HG03139 (cell line): ENCODE measurements at regions not wholly inside any gene's neighbourhood (a gene's known extent, or its start where the extent isn't known, plus 50 kb on each side); places are given as distances from the start of the nearest gene placed in this dataset.

Source experiments
- ATAC-seq: cut with Tn5 transposase; IDR thresholded peaks from one replicate; pipeline ENCODE4 v1.9.1; 2021; ENCODE audit not compliant: unreplicated experiment

- no peak for ATAC-seq
These were observed 349.3 kb downstream of the IRX1 start for GRCh38 chr5:3944930-3945329.

DNA sequence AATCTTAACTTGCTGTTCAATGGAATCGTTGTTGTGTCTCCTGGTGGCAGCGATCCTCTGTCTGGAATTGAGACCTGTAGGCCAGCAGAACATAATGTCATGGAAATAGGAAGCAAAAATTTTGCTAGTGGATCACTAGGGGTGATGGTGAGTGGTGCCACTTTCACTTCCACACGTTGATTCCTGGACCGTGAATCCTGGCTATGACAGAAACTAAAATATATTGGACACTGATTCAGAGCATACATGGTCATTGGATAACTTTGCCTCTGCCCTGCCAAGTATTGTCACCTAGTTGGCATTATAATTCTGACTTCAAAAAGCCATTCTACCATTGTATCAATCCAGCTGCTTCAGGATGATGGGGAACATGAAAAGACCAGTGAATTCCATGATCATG, 353.2 kb downstream of the IRX1 start:
- no peak for ATAC-seq

DNA sequence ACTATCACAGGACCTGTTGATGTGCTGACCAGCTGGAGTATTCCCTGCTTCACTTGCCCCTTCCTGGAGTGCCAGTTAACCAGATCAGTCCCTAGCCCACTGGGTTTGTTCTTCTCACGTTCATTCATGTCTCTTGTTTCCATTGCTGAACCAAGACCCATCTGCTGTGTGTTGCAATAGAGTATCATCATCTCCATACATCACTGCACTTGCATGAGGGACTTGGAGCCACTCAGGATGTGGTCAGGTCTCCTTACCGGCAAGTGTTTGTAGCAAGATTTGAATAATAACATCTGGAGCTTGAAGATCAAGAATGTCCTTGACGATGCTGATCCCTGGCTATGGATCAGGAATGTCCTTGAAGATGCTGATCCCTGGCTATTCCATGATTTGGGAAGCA, 358.6 kb downstream of the IRX1 start:
- no peak for ATAC-seq

DNA sequence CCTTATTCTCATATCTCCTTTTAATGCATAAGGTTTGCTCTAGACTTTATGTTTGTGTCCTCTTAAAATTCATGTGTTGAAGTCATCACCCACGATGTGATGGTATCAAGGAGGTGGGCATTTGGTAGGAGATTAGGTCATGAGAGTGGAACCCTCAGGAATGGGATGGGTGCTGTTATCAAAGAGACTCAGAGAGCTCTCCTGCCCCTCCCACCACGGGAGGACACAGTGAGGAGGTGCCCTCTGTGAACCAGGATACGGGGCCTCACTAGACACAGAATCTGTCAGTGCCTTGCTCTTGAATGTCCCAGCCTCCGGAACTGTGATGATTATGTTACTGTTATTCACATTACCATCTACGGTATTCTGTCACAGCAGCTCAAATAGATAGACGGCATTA, 359.0 kb downstream of the IRX1 start:
- no peak for ATAC-seq

DNA sequence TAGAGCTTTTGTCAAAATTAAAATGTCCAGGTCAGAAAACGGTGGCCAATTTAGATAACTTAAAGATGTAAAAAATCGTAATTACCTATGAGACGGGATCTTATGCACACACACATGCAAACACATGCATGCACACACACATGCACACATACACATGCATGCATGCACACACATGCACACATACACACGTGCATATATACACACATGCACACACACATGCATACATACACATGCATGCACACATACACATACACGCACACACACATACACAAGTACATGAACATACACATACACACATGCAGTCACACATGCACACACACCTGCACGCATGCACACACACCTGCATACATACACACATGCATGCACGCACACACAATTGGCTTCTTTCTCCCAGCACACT, 362.0 kb downstream of the IRX1 start:
- ATAC-seq, result no peak

DNA sequence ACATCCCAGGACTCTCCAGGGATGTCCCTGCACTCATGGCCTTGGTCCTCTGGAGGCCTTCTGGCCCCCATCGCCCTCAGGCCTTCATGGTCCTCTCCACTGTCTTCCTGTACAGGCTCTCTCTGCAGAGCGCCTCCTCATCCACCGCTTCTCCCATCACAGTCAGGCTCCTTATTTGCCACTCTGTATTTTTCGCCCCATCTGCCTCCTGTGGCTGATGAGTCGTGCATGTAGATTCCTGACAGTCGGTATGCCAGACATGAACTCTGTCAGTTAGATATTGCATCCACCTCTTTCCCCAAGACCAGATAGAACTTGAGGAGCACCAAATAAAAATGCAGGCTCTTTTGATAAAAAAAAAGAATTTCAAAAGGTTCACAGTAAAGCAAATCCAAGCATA, 362.8 kb downstream of the IRX1 start:
- ATAC-seq, result no peak

GRCh38 chr5:3962113-3962512, 366.5 kb downstream of the IRX1 start:
- ATAC-seq, result no peak

DNA sequence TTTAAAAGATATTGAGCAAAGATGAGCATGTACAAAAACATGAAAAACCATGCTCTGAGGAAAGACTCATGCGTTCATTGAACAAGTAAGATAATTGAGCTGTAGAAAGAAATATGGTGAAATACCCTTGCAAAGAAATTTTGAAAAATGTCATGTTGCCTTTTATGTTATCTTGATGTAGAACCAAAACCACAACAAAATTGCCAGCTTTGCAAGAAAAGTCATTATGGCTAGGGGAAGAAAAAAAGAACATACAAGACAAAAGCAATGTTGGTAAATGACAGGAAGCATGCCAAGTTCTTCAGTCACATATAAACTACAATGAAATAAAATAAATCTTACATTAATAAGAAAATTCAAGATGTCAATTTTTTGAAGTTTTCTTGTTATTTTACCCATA, 368.0 kb downstream of the IRX1 start:
- ATAC-seq, result no peak

DNA sequence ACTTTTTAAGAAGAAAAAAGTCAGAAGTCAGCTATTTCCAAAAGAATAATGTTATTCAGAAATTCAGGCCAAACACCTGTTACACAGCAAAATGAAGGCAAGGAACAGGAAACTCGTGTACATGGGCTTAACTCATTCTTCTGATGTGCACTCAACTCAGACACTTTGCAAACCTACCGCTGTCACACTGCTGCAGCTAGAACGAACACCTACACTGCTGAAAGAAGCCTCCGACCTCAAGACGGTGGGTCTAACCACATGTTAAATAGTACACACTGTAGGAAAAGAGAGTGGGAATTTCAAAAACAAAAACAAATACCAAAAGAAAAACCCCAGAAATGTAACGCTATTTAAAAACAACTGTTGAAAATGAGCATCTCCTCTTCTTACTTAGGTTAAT, 384.5 kb downstream of the IRX1 start:
- no peak for ATAC-seq

DNA sequence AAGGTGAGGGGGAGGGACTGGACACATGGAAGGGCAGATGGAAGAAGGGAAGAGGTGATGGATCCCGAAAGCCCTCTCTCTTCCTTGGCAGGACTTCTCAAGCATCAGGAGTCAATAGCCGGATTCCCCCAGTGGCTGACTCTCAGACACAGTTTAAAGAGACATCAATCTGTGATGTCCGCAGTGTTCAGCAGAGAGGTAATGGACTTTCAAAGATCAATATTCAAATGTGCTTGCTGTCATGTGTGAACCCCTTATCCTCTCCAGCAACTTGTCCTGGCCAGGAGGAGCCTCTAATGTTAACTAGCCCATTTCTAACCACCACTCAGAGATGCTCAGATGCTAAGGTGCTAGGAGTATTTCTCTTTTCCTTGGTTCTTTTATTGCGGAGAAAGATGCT, 392.2 kb downstream of the IRX1 start:
- no peak for ATAC-seq

DNA sequence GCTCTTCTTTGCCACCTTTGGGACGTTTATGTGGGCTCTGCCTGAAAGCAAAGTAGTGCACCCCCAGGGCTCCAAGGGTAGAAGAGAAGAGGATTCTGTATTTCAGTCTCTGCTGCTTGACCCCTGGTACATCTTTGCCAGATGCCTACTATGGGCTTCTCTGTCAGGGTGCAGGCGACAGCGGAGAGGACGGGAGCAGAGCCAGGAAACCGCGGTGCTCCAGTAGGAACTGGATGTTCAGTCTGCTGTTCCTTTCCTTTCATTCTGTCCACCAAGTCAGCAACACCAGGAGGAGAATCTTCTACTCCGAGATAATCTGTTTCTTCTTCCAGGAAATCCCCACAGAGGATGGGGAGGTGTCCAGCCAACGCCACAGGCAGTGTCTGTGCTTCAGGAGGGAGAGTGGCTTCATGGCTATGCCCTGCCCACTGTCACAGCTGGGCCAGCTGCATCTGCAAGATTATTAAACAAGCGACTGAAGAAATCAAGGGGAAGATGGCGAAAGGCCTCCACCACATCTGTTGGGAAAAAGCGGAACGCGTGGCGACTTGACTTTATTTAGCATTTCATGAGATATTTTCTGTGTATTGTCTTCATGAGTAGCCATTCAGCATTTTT, 398.3 kb downstream of the IRX1 start:
- ATAC-seq, result no peak

DNA sequence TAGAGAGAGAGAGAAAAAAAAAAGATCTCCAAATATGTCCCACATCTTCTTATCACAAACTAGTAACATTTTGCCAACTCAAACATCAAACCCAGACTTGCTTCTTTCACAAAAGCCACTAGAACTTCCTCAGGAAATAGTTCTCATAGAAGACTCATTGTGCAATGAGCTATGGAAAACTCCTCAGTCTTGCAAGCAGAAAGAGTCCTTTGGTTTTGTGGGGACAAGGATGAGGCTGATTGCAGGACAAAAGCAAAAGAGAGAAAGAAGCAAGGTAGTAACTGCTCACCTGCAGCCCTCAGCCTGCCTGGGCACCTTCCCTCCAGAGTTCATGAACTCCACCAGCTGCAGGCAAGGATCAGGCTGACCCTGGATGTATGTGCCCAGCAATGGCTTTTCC, 399.0 kb downstream of the IRX1 start:
- ATAC-seq, result no peak

DNA sequence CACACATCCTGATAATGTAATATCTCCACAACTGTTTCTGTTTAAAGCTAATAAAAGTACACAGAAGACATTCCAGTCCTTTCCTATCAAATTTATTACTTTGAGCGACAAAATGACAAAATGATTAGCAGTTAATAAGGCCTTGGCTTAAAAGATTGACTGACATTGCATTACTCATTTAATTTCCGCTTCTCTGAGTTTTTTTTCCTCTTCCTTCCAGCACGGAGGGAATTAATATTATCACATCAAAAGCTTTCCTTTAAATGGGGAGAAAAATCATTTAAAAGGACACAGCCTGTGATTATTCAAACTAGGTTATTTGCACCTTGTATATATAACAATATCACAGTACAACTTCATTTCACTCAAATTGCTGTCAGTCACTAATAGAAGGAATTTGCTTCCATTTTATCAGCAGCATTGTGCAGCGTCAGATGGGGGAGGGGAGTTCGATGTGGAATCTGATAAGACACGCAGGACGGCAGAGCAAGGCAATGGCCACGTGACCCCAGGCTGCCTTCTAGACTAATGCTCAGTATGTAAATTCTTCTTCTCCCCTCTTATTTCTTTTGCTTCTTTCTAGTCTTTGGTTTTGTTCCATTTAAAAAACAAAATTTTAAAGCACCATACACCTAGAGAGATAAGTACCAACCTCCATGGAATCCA, 400.5 kb downstream of the IRX1 start:
- ATAC-seq, result no peak

GRCh38 chr5:3996707-3997336, 401.2 kb downstream of the IRX1 start:
- ATAC-seq, result no peak

- ATAC-seq, result no peak
These were observed 402.0 kb downstream of the IRX1 start for GRCh38 chr5:3997670-3998069.

DNA sequence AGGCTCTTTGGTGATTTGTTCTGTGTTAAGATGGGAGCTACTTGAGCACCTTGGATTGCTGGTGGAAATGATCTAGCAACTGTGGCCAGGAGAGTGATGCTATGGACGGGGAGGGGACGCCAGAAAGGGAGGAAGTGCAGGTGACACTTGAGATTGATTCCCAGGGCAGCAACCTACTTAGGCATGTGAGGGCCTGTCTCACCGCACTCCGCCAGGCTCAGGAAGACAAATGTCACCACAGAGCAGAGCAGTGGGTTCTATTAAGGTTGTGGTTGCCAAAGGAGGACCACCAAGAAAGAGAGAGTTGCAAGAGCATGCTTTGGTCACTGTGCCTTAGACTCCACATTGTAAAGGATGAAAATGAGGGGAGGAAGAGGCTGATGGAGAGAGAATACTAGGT, 404.3 kb downstream of the IRX1 start:
- ATAC-seq, result no peak

- ATAC-seq, result no peak
These were observed 405.4 kb downstream of the IRX1 start for GRCh38 chr5:4001004-4001403.

DNA sequence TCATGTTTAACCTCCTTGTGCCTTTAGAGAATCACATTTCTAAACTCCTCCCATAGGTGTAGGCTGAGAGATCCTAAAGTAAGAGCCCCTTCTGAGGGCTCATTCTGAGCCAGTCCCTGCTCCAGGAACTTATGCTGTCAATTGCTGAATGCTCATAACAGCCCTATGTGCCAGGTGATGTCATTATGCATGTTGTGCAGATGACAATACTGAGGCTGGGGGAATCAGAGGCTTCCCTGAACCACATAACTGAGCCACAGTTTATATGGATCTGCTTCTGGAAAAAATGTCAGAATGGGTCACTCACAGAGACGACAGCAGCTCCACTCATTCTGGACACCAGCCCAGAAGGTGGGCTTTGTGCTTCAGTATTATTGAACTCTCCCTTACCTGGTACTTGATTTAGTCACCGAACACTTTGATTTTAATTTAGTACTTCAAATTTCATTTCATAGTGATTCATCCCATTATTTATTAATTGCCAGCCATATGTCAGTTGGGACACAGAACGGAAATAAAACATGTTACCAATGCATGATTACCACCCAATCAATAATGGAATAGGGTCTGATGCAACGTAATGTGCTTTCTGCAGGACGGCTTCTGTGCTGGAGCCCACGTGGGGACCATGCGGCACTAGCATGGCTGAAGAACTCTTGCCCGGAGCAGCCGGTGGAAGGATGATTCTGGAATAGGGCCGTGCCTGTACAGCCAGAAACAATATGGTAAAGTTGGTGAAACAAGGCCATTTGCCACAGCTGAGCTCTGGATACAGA, 406.3 kb downstream of the IRX1 start:
- no peak for ATAC-seq

DNA sequence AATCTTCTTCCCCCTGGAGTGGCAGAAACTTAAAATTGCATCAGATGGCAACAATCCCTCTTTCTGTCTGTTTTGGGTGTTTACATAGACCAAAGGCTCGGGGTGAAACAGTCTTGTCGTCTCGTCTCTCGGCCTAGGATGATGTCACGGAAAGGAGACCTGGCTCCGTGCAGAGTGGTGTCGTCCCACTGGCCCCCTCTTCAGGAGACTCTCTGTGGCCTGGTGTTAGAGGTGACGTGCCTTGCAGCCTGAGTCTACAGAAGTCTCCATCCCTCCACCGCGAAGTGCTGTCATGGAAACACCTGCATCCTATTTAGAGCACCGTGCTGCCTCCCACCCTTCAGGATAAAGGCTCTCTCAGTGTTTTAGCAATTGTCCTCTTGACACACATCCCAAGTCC, 409.7 kb downstream of the IRX1 start:
- ATAC-seq, result no peak

DNA sequence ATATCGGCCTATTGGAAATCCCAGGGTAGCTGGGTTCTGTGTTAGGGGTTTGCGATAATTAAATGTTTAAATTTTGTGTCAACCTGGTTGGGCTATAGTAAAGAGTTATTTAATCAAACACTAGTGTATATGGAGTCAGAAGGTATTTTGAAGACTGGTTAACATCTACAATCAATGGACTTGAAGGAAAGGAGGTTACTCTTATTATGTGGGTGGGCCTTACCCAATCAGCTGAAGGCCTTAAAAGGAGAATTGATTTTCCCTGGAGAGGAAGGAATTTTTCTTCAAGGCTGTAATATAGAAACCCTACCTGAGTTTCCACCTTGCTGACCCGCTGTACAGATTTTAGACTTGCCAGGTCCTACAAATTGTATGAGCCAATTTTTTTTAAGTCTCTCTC, 411.4 kb downstream of the IRX1 start:
- no peak for ATAC-seq

GRCh38 chr5:4011943-4012342, 416.3 kb downstream of the IRX1 start:
- no peak for ATAC-seq
